HG03064 (cell line): ENCODE measurements at regions not wholly inside any gene's neighbourhood (a gene's known extent, or its start where the extent isn't known, plus 50 kb on each side); places are given as distances from the start of the nearest gene placed in this dataset.
"Not testable (repeated sequence)": the region's sequence is repeated elsewhere in the genome, so short reads cannot be mapped to it uniquely, and the experiment has no call there.

Experiments used
- ATAC-seq: cut with Tn5 transposase; IDR thresholded peaks from one replicate; pipeline ENCODE4 v1.9.1; 2021; ENCODE audit warnings: low read depth; ENCODE audit not compliant: unreplicated experiment

DNA sequence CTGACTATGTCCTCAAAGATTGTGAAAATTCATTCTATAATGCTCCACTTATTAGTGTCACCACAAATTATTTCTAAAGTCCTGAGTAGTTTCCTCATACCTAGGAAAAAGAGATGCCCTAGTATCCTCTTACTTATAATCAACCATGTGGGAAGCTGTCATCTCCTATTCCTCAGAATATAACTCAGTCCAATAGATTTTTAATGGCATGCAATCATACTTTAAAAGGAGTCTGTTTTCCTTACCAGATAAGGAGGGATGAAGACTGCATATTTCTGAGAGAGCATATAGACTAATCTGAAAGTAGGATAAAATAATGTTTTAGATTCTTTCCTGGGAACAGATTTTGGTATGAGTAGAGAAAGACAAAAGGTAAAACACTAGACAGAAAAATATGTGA is 727.7 kb upstream of the GRM3 start:
- no peak for ATAC-seq

- ATAC-seq, result no peak
Observed at GRCh38 chr7:85914437-85914836, 727.6 kb upstream of the SEMA3D start.

DNA sequence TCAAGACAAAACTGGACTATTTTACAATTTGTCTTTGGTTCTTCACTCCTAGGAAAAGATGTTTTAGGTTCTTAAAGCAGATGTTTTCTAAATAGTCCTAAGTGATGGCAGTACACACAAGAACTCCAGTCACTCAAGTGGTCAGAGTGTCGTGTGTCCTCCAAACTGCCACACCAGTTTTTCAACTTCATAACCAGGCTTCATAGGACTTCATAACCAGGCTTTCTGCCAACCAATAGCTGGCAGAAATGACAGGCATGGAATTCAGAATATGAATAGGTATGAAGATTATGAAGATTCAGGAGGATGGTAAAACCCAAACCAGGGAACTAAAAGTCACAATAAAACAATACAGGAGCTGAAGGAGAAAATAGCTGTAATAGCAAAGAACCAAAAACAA is 721.2 kb upstream of the SEMA3D start:
- ATAC-seq, result no peak

DNA sequence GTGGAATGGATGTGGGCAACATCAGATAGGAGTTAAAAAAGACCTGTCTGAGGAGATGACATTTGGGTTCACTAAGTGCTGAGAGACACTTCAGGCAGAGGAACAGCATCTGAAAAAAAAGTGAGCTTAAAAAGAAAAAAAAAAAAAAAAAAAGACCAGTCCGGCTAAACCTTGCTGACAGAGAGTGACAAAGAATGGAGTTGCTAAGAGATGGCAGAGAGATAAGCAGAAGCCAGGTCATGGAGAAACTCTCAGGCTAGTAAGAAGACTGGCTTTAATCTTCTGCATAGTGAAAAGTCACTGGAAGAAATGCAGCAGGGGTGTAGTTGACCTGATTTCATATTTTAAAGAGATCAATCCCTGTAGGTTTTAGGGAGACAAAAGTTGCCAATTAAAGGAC is 711.1 kb upstream of the SEMA3D start:
- no peak for ATAC-seq

GRCh38 chr7:85896531-85896930 is 709.7 kb upstream of the SEMA3D start:
- no peak for ATAC-seq

DNA sequence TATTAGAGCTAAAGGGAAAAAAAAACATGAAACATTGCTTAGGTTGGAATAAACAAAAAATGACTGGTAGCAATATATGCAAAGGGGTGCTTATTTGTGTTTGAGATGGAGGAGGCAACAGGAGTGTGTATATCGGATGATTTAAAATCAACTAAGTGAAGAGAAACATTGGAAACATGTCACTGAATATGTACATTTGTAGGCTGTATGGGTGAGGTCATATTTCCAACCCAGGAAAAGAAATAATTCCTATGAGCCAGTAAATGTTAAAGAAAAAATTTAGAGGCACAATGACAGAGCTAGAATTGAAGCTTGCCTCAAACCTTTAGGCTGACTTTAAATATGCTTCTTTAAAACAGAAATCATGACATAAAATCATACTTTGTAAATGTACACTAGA is 709.0 kb upstream of the SEMA3D start:
- no peak for ATAC-seq

GRCh38 chr7:85891900-85892299 is 705.0 kb upstream of the SEMA3D start:
- not testable (repeated sequence) for ATAC-seq

- ATAC-seq, result peak; percentile 91
Observed at GRCh38 chr7:85890244-85890811, 703.5 kb upstream of the SEMA3D start.

DNA sequence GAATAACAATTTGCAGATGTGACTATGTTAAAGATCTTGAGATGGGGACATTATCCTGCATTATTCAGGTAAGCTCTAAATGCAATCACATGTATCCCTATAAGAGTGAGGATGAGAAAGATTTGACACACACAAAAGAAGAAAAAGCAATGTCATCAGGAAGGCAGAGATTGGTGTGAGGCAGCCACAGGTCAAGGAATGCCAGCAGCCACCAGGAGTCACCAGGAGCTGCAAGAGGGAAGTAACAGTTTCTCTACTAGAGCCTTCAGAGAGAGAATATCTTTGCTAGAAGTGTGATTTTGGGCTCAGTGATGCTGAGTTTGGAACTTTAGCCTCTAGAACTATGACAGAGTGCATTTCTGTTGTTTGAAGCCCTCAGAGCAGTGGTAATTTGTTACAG is 700.3 kb upstream of the SEMA3D start:
- no peak for ATAC-seq

- no peak for ATAC-seq
Observed at GRCh38 chr7:85882335-85882734, 695.5 kb upstream of the SEMA3D start.

DNA sequence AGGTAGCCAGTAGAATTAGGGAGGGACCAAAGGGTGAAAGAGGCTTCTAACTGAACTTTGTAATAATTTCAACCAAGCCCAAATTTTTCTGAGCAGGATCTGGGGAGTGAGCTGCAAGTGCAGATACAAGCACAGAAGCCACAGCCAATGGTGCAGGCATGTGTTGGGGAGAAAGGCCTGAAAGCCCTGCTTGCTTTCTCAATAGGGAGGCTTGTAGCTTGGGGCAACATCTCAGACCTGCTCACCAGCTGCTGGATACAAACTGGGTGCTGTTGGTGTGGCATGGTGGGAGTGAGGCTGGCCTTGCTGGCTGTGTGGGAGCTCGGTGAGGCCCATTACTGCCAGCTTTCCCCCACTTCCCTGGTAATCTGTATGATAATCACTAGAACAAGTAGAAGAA is 688.5 kb upstream of the SEMA3D start:
- no peak for ATAC-seq

- ATAC-seq, result no peak
Observed at GRCh38 chr7:85866540-85866939, 679.7 kb upstream of the SEMA3D start.

GRCh38 chr7:85851571-85852193 is 664.8 kb upstream of the SEMA3D start:
- no peak for ATAC-seq

DNA sequence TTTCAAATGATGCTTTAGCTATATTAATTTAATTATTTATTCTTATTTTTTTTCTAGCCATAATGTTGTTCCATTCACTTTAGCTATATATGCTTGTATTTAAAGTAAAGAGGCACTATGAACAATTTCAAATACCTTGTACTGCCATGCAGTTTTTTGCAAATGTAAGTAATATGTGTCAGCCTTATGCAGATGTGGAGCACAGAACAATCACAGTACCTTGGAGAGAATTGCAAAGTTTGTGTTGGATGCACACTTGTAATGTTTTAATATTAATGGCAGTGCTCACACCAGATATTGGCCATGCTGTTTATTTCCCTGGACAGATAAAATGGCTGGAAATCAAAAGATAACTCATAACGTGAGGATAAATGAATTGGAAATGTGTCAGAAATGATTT is 663.5 kb upstream of the SEMA3D start:
- ATAC-seq, result no peak

DNA sequence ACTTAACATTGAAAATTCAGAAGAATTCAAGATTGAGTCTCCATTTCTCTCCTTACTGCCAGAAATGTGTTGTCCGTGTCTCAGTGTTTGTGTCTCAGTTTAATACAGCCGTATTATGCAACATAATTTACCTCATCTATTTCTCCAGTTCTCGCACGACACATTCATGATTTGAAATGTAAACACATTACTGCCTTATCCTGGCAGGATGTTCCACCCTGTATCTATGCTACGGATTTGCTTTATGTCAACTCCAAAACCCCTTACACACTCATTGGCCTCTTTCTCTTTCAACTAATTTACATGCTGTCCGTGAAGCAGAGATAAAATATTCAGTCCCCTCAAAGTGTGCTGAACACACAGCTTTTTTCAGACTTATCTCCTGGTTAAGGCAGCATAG is 653.7 kb upstream of the SEMA3D start:
- ATAC-seq, result no peak

- ATAC-seq, result no peak
Observed at GRCh38 chr7:85833066-85833465, 646.2 kb upstream of the SEMA3D start.

- ATAC-seq, result no peak
Observed at GRCh38 chr7:85830982-85831381, 644.1 kb upstream of the SEMA3D start.

- no peak for ATAC-seq
Observed at GRCh38 chr7:85829817-85830432, 643.1 kb upstream of the SEMA3D start.

DNA sequence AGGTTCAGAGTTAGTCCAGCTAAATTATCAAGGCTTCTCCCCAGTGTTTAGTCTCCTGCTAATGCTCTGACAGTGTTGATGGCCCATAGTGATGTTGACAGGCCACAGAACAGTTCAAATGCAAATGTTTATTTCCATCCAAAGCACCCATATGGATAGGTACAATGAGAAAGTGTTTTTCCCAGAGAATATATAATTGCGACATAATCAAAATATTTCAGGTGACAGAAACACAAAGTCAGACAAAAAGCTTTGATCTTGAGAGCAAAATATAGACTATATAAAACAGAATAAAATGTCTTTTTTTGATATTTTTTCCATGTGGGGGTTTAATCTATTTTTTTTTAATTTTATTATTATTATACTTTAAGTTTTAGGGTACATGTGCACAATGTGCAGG is 642.3 kb upstream of the SEMA3D start:
- ATAC-seq, result no peak

GRCh38 chr7:85828614-85829013 is 641.8 kb upstream of the SEMA3D start:
- ATAC-seq, result no peak

GRCh38 chr7:85823396-85824080 is 636.7 kb upstream of the SEMA3D start:
- no peak for ATAC-seq

GRCh38 chr7:85821926-85822325 is 635.1 kb upstream of the SEMA3D start:
- ATAC-seq, result no peak
